Suprapubic skin (tissue), 4 donors: ENCODE measurements at regions not wholly inside any gene's neighbourhood (a gene's known extent, or its start where the extent isn't known, plus 50 kb on each side); places are given as distances from the start of the nearest gene placed in this dataset.

ENCODE experiments used
- CTCF ChIP-seq, 2 donors: fragments of 200-600 bp in 1 of 2; fragments of 450-650 bp in 1 of 2; sonication (generic) in 1 of 2; IDR thresholded peaks; one replicate each; pipeline ENCODE4 v1.5.1; 2016 to 2019; ENCODE audit warnings: antibody characterized with exemption in 2 of 2, mild to moderate bottlenecking in 1 of 2, moderate library complexity in 1 of 2
- EP300 ChIP-seq: sonication (generic); formaldehyde crosslinking; IDR thresholded peaks from one replicate; pipeline ENCODE4 v1.6.1; 2017; ENCODE audit warnings: antibody characterized with exemption
- POLR2A ChIP-seq, 2 donors: fragments of 450-650 bp; IDR thresholded peaks; one replicate each; pipeline ENCODE4 v1.6.1; 2017; ENCODE audit warnings: antibody characterized with exemption in 2 of 2, mild to moderate bottlenecking in 2 of 2, moderate library complexity in 2 of 2
- POLR2AphosphoS5 ChIP-seq, 3 donors: sonication (generic); formaldehyde crosslinking; IDR thresholded peaks; one replicate each; pipeline ENCODE4 v1.6.1; 2017; ENCODE audit warnings: antibody characterized with exemption in 3 of 3

GRCh38 chr1:68770817-68771216 is 273.9 kb upstream of the DEPDC1 start:
- no peak for TF ChIP-seq CTCF (IDR thresholded peaks at IDR 0.05)
- TF ChIP-seq POLR2A (IDR thresholded peaks at IDR 0.05) = no peak
- no peak for TF ChIP-seq EP300
- TF ChIP-seq POLR2AphosphoS5 (IDR thresholded peaks at IDR 0.05) = no peak
